GM12878 (cell line): ENCODE measurements at regions not wholly inside any gene's neighbourhood (a gene's known extent, or its start where the extent isn't known, plus 50 kb on each side); places are given as distances from the start of the nearest gene placed in this dataset.

ENCODE experiments used
- TF ChIP-seq, protein P1 (sequence below): IDR thresholded peaks from 2 replicates; pipeline ENCODE4 v1.6.1; 2011; ENCODE audit warnings: borderline replicate concordance, low read depth, mild to moderate bottlenecking, moderate library complexity, low read length; ENCODE audit not compliant: insufficient read depth, poor library complexity, severe bottlenecking

GRCh38 chr17:78290721-78291120, 59.3 kb downstream of the TMEM235 start (continued):
- TF ChIP-seq, protein P1, sequence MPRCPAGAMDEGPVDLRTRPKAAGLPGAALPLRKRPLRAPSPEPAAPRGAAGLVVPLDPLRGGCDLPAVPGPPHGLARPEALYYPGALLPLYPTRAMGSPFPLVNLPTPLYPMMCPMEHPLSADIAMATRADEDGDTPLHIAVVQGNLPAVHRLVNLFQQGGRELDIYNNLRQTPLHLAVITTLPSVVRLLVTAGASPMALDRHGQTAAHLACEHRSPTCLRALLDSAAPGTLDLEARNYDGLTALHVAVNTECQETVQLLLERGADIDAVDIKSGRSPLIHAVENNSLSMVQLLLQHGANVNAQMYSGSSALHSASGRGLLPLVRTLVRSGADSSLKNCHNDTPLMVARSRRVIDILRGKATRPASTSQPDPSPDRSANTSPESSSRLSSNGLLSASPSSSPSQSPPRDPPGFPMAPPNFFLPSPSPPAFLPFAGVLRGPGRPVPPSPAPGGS: no peak
